ENCODE measurements at regions not wholly inside any gene's neighbourhood (a gene's known extent, or its start where the extent isn't known, plus 50 kb on each side); places are given as distances from the start of the nearest gene placed in this dataset.

DNA sequence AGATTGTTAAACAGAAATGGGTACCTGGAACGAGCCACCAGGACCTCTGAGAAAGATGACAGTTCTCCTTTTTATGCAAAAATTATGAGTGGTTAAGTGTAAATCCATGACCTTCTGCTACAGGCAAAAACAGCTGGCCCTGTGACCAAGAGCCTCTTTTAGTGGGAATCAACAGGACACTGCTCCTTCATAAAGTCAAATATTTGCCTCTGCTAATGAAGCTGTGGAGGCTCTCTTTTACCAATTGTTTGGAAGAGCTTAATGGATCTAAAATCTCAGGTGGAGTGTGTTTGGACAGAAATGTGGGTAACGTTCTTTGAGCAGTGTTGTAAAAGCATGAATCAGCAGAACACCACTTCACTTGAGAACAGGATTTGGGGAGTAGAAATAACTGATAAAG, 117.5 kb upstream of the PCSK2 start:
- no peak for DNase-seq (ENCODE audit: low spot score)

DNA sequence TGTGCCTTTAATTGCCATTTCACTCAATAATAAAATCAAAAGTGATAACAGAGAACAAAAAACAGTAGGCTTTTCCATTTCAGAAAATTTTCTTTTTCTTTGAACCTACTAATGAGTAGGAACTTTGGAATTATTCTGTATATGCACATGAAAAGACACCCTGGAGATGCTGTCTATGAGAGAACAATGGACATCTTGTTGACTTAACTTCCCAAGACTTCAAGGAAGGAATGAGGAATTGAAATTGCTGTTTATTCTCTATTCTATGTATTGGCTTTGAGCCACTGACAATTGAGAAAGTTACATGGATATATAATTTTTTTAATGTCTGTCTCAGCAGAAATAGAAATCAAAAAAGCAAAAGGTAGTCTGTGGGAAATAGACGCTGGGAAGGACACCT, 98.6 kb upstream of the PCSK2 start:
- DNase-seq (ENCODE audit: low spot score), result no peak

DNA sequence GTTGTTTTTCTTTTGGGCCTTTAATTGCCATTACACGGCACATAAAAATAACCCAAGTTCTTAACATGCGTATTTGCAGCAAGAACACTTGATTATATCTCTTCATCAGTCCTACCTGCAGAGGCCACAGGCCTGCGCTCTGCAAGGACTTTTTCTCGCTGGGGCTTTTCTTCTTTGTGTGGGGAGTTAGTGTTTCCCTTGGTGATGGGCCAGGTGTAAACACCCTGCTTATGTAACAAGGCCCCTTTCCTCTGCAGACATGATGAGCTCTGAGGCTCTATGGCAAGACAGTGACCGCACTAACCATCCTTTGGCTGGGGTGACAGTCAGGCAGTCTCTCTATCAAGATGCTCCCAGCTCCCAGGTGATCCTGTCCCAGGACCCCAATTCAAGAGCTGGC, 97.8 kb upstream of the PCSK2 start:
- no peak for DNase-seq (ENCODE audit: low spot score)

DNA sequence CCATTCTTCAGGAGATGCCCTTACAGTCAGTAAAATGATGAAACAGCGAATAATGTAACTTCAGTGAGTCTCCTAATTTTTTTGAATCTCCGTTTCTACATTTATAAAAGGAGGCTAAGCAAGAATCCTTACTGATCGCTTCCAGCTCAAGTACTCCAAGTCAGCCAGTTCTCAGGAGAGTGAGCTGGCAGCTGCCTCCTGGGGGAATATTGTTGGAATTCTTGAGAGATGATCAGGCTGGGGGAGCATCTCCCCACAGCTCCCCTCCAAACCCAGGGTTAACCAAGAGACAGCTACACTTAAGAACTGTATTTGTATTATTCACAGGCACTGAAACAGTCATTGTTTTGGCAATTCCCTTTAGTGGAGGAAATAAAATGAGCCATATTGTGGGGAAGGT, 89.1 kb upstream of the PCSK2 start:
- DNase-seq (ENCODE audit: low spot score), result no peak

DNA sequence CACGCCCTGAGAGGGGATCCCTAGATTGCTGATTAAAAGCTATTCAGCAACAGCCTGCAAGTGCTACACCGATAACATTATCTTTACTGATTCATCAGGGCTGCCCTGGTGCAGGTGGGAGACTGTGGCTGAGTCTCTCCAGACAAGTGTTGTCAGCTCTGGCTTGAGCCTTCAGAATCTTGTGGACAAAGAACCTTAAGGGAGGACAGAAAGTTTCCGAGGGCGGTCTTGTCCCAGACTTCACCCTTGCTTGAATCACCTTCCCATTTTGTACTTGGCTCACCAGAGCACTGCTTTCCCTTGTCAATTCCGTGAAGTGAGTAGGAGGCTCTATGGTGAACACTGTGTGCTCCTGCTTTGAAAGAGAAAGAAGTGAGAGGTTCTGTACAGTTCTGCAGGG, 88.6 kb upstream of the PCSK2 start:
- DNase-seq (ENCODE audit: low spot score), result no peak

DNA sequence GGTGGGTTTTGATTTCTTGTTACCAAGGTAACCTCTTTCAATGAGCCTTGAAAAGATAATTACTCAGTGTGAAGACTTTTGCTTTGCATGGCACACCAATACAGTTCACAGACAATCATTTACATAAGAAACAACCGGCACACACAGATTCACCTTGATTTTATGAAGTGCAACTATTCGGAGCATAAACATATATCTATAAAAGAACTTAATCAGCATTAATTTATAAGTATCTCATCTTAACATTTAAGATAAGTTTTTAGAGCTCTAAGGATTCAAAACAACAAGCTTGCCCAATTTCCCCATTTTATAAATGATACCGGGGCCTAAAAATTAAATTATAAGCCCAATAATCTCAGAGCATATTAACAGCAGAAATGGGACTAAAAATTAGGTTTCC, 85.9 kb upstream of the PCSK2 start:
- DNase-seq (ENCODE audit: low spot score), result no peak

DNA sequence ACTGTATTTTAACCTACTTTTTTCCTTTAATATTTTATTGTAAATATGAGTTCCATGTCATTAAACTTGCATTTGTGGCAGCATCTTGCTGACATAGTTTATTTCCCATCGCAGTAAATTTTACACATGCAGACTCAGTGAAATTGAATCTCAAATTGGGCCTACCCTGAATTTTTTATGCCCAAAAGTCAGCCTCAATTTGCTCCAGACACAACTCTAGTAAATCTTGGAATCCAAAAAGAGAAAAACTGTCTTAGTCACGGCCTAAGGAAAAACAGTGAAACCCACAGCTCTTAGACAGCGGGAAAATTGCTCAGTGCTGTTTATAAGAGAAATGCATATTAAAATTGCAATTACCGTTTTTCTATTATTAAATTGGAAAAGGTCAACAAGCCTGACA, 85.3 kb upstream of the PCSK2 start:
- DNase-seq (ENCODE audit: low spot score), result no peak

DNA sequence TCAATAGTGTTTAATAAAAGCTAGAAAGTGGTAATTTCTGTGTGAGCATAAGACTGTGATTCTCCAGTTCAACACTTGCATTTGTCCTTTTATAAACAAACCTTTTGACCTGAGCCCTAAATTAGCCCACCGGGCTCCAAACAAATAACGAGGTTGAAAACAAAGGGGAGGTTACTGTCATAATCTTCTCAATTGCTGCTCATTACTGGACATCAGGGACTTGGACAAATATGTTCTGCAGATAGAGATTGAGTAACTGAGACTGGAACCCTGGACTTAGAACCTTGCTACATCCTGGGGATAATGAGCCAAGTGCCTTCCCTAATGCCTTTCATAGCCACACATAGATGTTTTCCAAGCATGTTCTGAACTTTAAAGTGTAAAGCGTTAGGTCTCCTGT, 84.2 kb upstream of the PCSK2 start:
- DNase-seq (ENCODE audit: low spot score), result no peak

DNA sequence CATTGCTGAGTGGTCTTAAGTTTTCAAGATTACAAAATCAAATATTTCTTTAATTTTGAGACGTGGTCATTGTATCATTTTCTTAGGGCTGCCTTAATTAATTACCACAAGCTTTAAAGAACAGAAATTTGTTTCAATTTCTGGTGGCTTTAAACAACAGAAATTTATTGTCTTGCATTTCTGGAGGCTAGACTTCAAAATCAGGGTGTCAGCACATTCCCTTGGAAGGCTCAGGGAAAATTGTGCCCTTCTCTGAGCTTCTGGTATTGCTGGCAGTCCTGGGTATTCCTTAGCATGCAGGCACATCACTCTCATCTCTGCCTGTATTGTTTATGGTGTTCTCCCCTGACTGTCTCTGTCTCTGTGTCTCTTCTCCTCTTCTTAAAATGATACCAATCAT, 76.0 kb upstream of the PCSK2 start:
- no peak for DNase-seq (ENCODE audit: low spot score)

DNA sequence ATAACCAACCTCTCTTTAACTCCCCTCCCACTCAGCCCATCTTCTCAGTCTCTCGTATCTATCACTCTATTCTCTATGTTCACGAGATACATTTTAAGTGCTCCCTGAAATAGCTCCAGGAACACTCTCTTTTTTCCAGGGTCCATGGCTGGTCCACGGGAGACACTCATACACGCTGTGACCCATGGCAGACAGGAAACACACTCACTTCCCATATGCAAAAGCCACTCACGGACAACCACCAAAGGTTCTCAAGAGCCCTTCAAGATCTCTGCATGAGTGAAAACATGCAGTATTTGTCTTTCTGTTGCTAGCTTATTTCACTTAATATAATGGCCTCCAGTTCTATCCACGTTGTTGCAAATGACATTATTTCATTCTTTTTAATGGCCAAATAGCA, 71.4 kb upstream of the PCSK2 start:
- no peak for DNase-seq (ENCODE audit: low spot score)

DNA sequence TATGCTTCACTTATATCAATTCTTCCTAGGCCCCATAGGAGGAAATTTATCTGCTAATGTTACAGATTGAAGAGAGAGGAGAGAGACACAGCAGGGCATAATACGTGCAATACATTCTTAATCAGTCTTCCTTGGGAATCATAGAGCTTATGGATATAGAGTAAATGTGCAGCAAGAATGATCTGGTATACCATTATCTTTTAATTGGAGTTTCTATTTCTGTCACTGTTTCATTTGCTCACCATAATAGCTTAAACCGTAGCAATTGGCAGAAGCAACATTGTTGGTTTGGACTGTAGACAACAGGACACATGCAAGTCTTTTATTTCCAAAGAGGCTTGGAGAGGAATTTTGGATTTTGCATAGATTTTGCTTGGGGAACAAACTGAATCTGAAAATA, 68.1 kb upstream of the PCSK2 start:
- no peak for DNase-seq (ENCODE audit: low spot score)

DNA sequence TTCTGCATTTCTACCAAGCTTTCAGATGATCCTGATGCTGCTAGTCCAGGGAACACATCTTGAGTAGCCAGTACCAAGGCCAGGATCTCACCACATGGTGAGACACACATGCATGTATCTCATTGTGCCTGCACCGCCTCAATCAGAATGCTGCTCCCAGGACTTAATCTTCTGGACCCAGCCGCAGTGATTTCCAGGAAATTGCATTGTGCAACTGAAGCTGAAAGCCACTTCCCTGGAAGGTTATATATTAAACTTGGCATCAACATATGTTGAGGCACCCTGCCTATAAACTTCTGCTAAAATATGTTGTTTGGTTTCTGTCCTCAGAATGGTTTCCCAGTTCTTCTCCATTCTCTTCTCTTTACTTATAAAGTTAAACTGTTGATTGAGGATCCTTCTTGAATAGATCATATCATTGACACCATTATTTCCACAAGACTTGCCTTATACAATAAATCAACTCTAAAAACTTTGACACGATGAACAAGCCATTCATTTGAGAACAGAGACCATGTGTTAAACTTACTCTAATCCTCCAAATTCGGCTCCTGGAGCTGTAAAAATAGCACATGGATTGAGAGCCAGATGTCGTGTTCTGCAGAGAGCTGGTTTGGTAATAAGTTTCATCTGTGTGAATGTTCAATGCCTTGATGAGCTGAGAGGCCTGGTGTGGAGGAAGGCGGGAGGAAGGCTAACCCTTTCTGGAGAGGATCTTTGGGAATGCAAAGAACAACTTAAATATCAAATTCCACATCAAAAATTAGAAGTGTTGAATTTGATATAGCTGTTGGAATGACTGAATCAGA, 65.0 kb upstream of the PCSK2 start:
- DNase-seq (ENCODE audit: low spot score), result no peak

DNA sequence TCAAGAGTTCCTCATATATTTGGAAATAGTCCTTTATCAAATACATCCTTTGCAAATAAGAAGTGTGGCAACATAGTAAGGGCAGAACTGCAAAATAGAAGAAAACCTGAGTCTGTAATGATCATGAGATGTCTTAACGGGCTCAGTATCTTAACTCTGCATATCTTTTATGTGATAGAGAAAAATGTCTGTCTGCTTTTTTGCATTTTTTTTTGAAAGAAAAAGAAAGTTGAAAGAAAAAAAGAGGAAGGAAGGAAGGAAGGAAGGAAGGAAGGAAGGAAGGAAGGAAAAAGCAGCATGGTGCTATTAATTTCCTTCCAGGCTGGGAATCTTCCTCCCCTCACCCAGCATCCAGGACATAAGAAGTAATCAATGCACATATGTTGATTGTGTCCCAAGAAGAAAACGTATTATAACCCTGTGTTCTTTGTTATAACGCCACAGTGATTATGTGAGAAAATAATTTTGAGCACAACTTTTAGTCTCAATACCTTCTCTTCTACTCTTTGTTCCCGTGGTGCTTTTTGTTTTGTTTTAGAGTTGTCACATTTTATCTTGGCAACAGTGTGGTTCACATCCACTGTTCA, 58.7 kb upstream of the PCSK2 start:
- DNase-seq (ENCODE audit: low spot score), result no peak

DNA sequence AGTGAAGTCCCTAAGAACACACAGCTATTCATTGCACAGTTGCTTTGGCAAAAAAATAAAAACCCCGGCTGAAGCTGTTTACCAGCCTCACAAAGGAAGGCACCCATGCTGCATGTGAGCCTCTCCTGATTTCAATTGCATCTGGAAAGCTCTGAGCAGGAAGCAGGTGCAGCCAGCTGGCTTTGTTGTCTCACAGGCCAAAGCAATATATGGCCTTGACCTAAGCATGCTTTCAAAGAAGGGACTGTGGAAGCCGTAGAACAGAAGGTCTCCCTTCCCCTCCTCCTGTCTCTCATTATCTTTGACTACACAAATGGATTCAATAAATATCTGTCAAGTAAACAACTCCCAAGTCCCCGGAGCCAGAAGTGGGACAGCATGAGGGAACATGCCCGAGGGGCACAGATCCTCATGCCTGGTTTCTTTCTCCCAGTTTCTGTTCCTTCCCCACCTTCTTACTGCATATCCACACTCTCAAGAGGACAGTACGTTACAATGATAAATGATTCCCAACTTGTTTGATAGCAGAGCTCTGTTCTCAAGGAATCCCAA, 57.2 kb upstream of the PCSK2 start:
- no peak for DNase-seq (ENCODE audit: low spot score)

DNA sequence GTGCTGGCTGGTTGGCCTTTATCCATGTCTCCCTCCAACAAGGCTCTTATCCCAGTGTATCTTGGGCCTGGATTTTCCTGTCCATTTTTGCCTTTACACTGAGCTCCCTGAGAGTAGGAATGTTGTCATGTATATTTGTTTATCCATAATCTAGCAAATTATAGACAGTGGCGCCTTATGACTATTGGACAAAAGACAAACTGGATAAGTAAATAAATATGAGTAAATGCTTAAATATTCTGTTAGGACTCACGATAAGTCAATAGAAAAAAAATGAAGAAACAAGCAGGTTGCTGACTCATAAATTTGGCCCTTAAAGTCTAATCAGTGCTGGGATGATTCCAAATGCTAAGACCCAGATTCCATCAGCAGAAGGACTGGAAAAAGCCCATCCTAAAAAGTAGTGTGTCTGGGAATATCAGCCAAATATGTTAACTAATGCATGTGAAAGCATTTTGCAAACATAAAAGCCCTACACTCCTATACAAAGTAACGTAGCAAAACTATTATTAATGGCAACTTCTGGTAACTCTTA, 55.0 kb upstream of the PCSK2 start:
- no peak for DNase-seq (ENCODE audit: low spot score)

DNA sequence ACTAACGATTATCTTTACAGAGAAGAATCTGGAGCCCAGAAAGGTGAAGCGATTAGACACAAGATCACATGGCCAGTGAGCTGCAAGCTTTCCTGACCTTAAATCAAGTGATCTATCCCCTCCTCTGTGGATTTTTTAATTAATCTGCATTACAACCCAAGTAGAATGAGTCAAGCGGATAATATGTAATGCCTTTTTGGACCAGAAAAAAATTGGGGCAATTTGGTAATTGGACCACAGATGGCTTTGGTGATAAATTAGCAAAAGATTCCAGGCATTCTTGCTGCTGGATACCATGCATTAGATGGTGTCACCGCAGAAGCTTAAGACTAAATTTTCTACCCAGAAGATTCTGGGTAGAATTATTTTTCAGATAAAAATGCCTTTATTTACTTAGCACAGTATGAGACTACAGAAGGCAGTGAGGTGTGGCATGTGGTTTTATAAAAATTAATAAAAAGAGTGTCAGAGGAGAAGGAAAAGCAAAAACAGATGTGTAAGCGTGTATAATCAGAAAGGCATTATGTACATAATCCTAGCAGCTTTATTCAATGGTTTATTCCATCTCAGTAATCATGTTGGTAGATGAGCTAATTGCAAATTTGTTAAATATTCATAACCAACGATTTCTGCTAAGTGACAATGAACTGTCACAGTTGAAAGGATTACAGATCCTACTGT, 53.9 kb upstream of the PCSK2 start:
- no peak for DNase-seq (ENCODE audit: low spot score)
